SW 1271 (cell line): ENCODE measurements at regions not wholly inside any gene's neighbourhood (a gene's known extent, or its start where the extent isn't known, plus 50 kb on each side); places are given as distances from the start of the nearest gene placed in this dataset.

ENCODE experiments used
- DNase-seq, 2 experiments: peaks; one replicate each; lab custom pipeline; 2025; lab: John Stamatoyannopoulos, UW

- no peak for DNase-seq
These were observed 109.2 kb upstream of the ADGRF1 start for GRCh38 chr6:47151232-47151898.

GRCh38 chr6:47149554-47149953, 107.4 kb upstream of the ADGRF1 start:
- DNase-seq, result no peak

- DNase-seq, result no peak
These were observed 106.9 kb upstream of the ADGRF1 start for GRCh38 chr6:47149066-47149465.

- DNase-seq, result no peak
These were observed 105.8 kb upstream of the ADGRF1 start for GRCh38 chr6:47147836-47148344.

GRCh38 chr6:47147175-47147727, 105.1 kb upstream of the ADGRF1 start:
- no peak for DNase-seq

GRCh38 chr6:47146431-47147174, 104.5 kb upstream of the ADGRF1 start:
- no peak for DNase-seq

- DNase-seq, result no peak
These were observed 103.1 kb upstream of the ADGRF1 start for GRCh38 chr6:47145212-47145611.

- no peak for DNase-seq
These were observed 102.2 kb upstream of the ADGRF1 start for GRCh38 chr6:47144306-47144705.

- DNase-seq, result no peak
These were observed 99.8 kb upstream of the ADGRF1 start for GRCh38 chr6:47141963-47142362.

- no peak for DNase-seq
These were observed 99.0 kb upstream of the ADGRF1 start for GRCh38 chr6:47141171-47141570.

GRCh38 chr6:47138046-47138445, 95.9 kb upstream of the ADGRF1 start:
- no peak for DNase-seq

- DNase-seq, result no peak
These were observed 94.9 kb upstream of the ADGRF1 start for GRCh38 chr6:47137073-47137472.

- peak; percentile 39 to 56 for DNase-seq
These were observed 93.6 kb upstream of the ADGRF1 start for GRCh38 chr6:47135772-47136171.

- peak; percentile 19 to 87 for DNase-seq
These were observed 92.5 kb upstream of the ADGRF1 start for GRCh38 chr6:47134476-47135189.

- DNase-seq, result no peak
These were observed 91.3 kb upstream of the ADGRF1 start for GRCh38 chr6:47133230-47134000.

GRCh38 chr6:47132724-47133123, 90.6 kb upstream of the ADGRF1 start:
- DNase-seq, result no peak

- DNase-seq, result no peak
These were observed 89.6 kb upstream of the ADGRF1 start for GRCh38 chr6:47131773-47132172.

- DNase-seq, result no peak
These were observed 88.0 kb upstream of the ADGRF1 start for GRCh38 chr6:47130086-47130485.

GRCh38 chr6:47129129-47129528, 87.0 kb upstream of the ADGRF1 start:
- no peak for DNase-seq

- no peak for DNase-seq
These were observed 84.7 kb upstream of the ADGRF1 start for GRCh38 chr6:47126647-47127391.

GRCh38 chr6:47118611-47119010, 76.5 kb upstream of the ADGRF1 start:
- no peak for DNase-seq
